PFSK-1 (cell line): ENCODE measurements at regions not wholly inside any gene's neighbourhood (a gene's known extent, or its start where the extent isn't known, plus 50 kb on each side); places are given as distances from the start of the nearest gene placed in this dataset.

ENCODE experiments used
- POLR2AphosphoS5 ChIP-seq: IDR thresholded peaks from 2 replicates; pipeline ENCODE4 v1.6.1; 2012; ENCODE audit warnings: low read depth, mild to moderate bottlenecking, control low read depth, low read length, moderate library complexity
- REST ChIP-seq, 2 experiments: IDR thresholded peaks; 2 replicates each; pipeline versions ENCODE4 v1.6.1 to v1.8.0; 2011 to 2012; ENCODE audit warnings: low read depth in 2 of 2, low read length in 2 of 2, control low read depth in 1 of 2, inconsistent platforms in 1 of 2, mild to moderate bottlenecking in 1 of 2, moderate library complexity in 1 of 2; ENCODE audit not compliant: insufficient read depth in 1 of 2
- TAF1 ChIP-seq: IDR thresholded peaks from 2 replicates; pipeline ENCODE4 v1.6.1; 2012; ENCODE audit warnings: low read length, control low read depth, borderline replicate concordance; ENCODE audit not compliant: insufficient read depth

- TF ChIP-seq POLR2AphosphoS5 (no peak), TAF1 (no peak), REST (IDR thresholded peaks at IDR 0.05; ENCODE audit: insufficient read depth in 1 of 2, low read depth in 2 of 2, low read length in 2 of 2) (no peak)
These were observed 813.9 kb upstream of the GRM7 start for GRCh38 chr3:6047016-6047415.
